Superior temporal gyrus (tissue), 1 donor: ENCODE measurements at regions not wholly inside any gene's neighbourhood (a gene's known extent, or its start where the extent isn't known, plus 50 kb on each side); places are given as distances from the start of the nearest gene placed in this dataset.

Experiments
- DNase-seq: peaks from one replicate; pipeline ENCODE4 v3.0.0-alpha.2; 2016; ENCODE audit errors: extremely low spot score

- no peak for DNase-seq
Observed at GRCh38 chr21:16584756-16585155, 855.0 kb downstream of the USP25 start.

- DNase-seq = peak; percentile 56
Observed at GRCh38 chr21:16585896-16586295, 856.1 kb downstream of the USP25 start.

DNA sequence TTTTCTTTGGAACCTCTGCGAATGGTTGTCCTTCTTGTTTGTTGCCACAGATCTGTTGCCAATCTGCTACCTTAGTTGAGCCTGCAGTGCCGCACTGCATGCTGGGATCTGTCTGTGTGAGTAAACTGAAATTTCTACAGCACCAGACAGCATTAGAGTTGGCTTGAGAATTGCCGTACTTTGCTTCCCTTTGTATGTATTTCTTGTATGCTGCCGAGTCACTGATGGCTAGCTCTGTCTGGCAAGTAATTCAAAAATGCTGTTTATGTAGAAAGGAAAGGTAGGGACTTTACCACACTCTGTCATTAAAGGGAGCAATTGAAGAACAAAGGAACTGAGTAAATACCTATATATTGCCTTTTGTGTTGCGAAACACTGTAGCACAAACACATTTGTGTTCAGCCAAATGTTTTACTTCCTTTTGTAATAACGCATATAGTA, 857.4 kb downstream of the USP25 start:
- DNase-seq = peak; percentile 96

- peak; percentile 76 for DNase-seq
Observed at GRCh38 chr21:16587681-16588375, 858.0 kb downstream of the USP25 start.

GRCh38 chr21:16588433-16588860, 858.7 kb downstream of the USP25 start:
- peak; percentile 95 for DNase-seq

GRCh38 chr21:16589006-16589898, 859.5 kb downstream of the USP25 start:
- DNase-seq = no peak

- peak; percentile 77 for DNase-seq
Observed at GRCh38 chr21:16590186-16590585, 860.4 kb downstream of the USP25 start.

DNA sequence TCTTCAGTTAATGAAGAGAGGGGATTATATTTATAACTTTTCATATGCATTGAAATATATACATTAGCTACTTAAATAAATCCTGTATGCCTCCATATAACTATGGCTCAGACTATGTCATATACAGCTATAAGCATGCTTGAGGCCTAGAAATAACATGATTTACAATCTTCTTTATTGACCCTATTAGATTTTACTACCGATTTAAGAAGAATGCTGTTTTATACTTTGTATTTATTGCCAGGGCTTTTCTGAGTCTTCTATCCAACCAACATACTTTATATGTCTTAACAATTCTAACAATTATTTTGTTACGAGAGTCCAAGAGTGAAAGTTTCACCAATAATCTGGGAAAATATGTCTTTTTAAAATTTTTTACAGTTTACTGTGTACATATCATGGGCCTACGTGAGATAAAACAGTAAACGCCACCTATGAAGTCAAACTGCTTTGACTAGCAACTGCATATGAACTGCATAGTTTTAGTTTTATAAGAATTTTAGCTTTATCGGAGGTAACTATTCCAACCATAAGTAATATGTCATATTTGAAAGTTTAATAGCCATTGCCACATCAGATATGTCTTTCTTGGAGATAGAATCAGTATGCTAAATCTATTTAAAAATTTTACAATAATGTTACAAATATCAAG, 861.0 kb downstream of the USP25 start:
- peak; percentile 70 for DNase-seq

DNA sequence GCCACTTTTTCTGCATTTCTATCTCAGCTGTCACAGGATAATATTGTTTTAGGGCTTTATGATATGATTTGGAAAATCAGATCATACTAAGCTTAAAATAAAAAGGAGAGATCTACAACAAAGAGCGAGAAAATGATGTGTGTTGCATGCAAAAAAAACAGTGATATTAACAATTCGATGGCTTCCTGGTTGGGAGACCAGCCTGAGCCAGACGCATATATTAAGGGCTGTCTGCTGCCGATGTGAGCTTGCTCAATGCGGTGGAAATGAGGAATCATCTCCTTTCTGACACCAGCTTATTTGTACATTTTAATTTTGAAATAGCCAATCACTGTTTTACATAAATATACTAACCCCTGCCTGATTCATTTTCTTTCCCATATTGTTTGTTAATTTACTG, 862.6 kb downstream of the USP25 start:
- DNase-seq = no peak

GRCh38 chr21:16594191-16594590, 864.4 kb downstream of the USP25 start:
- no peak for DNase-seq

- no peak for DNase-seq
Observed at GRCh38 chr21:16596369-16596768, 866.6 kb downstream of the USP25 start.

DNA sequence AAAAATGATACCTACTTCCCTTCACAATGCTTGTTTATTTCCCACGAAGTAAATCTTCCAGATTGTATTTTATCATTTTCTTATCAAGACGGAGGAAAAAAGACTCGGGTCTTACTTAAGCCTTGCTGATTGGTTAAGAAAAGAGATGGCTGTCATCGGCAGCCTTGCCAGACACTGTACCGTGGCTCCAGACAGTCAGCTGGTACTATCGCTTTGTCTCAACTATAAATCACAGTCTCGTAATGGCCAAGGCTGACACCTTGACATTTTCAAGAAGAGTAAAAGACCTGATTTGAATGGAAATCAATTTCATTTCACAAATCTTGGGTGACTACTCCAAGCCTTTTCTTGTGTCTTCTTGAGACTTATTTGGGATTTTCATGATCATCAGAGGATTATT, 868.0 kb downstream of the USP25 start:
- DNase-seq = no peak

DNA sequence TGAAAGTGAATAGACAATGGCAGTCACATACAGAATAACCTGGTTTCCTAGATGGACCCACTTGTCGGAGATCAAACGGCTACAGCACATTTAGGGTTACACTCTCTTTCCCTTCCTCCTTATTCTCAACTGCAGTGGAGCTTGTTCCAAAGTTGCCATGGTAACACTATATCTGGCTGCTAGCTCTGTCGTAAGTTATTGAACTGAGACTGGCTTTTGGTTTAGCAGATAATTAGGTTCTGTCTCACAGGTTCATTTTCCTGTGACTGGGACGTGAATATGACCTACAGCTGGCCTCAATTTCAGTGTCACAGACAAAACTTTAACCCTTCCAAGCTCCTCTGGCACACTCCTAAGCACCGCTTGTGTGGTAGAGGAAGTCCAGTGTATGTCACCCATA, 875.8 kb downstream of the USP25 start:
- peak; percentile 77 for DNase-seq

DNA sequence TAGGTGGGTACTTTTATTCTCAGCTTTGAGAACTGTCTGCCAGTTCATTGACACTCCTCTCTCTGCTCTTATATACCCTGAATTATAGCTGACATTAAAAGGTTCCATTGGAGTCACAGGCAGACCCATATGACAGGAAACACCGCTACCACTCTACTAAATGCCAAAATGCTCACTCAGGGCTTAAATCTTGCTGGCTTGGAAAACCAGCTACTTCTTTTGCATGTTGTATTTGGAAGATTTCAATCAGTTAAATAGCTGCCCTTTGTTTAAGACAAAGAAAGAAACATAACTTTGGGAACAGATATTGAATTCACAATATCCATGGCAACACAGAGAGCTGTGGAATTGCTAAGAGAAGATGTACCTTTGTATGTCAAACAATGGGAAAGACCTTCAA, 876.5 kb downstream of the USP25 start:
- DNase-seq = no peak

- DNase-seq = no peak
Observed at GRCh38 chr21:16608209-16608830, 878.5 kb downstream of the USP25 start.

- no peak for DNase-seq
Observed at GRCh38 chr21:16619281-16619680, 889.5 kb downstream of the USP25 start.

DNA sequence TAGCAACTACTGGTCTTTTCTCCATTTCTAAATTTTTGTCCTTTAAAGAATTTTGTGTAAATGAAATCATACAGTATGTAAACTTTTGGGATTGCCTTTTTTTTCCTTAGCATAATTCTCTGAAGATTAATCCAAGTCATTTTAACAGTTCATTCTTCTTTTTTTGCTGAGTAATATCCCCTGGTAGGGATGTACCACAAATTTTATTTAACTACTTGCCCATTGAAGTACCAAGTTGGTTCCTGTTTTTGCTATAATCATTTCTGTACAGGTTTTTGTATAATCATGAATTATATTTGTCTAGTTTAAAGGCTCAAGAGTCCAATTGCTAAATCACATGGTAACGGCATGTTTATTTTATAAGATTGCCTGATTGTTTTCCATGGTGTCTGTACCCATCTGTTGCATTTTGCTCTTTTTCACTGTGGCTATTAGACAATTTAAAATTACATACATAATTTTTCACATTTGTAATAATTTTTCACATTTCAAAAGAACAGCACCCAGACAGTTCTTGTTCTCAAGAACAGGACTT, 891.1 kb downstream of the USP25 start:
- DNase-seq = no peak

GRCh38 chr21:16624479-16625118, 888.2 kb upstream of the CXADR start:
- DNase-seq = no peak

- DNase-seq = no peak
Observed at GRCh38 chr21:16625491-16625890, 887.4 kb upstream of the CXADR start.

- no peak for DNase-seq
Observed at GRCh38 chr21:16633831-16634459, 878.9 kb upstream of the CXADR start.

DNA sequence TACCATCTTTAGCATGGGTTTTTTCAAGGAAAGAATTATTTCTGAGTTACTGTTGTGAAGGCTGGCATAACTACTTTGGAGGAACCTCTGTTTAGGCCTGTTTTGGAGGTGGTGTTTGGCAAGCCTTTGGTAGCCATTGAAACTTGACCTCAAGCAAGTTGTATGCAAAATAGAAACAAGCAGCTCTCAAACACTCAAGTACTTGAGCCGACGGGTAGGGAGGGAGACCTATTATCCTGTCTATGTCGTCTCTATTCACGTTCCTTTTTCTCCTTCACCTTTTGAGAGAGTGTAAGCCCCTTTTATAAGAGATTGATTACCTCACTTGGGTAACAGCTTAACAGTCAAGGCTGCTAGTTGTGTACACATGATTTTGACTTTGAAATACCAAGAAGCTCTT, 878.3 kb upstream of the CXADR start:
- no peak for DNase-seq
